GM12878 (cell line): ENCODE measurements at regions not wholly inside any gene's neighbourhood (a gene's known extent, or its start where the extent isn't known, plus 50 kb on each side); places are given as distances from the start of the nearest gene placed in this dataset.

Experiments
- ATAC-seq: fragments of 200-7000 bp; cut with Tn5 transposase; 3 replicates; pipeline ENCODE4 v1.9.1; 2020; ENCODE audit warnings: mild to moderate bottlenecking, moderate library complexity
- BruUV-seq: library from RNA; stranded (reverse); fragments of 400-500 nt; replicated peaks from 2 replicates; lab custom pipeline; 2021; lab: Mats Ljungman, UMichigan
- CTCF ChIA-PET: fragments of 300-600 bp; sonication (Branson Sonifier 250); formaldehyde crosslinking; extraction: SDS; loops from one replicate; lab custom pipeline; 2021; ENCODE audit warnings: inconsistent platforms; lab: Yijun Ruan, JAX
- POLR2A ChIA-PET: fragments of 350-600 bp; formaldehyde crosslinking; extraction: SDS; loops from one replicate; lab custom pipeline; 2021; ENCODE audit warnings: inconsistent platforms; lab: Charles Lee
- RAD21 ChIA-PET: fragments of 300-600 bp; sonication (Branson Sonifier 250); formaldehyde crosslinking; loops from one replicate; lab custom pipeline; 2023; ENCODE audit warnings: antibody characterized with exemption; ENCODE audit not compliant: unreplicated experiment; lab: Charles Lee
- SMC1A ChIA-PET: fragments of 300-600 bp; sonication (Branson Sonifier 250); formaldehyde crosslinking; loops from one replicate; lab custom pipeline; 2023; ENCODE audit not compliant: unreplicated experiment, uncharacterized antibody; lab: Charles Lee
- DNase-seq: peaks from one replicate; pipeline ENCODE4 v3.0.0-alpha.2; 2011; ENCODE audit warnings: low read depth, low spot score
- FAIRE-seq: peaks from 3 replicates; lab custom pipeline; 2011; peaks lifted over from hg19 to GRCh38; lab: Jason Lieb, UNC
- H2AFZ ChIP-seq: 2 replicates; pipeline ENCODE4 v1.6.0; 2011; ENCODE audit warnings: low read depth, low read length, control low read depth; ENCODE audit not compliant: control insufficient read depth
- H3K27ac ChIP-seq: 2 replicates; pipeline ENCODE4 v1.5.1; 2011; ENCODE audit warnings: control low read depth; ENCODE audit not compliant: control insufficient read depth, insufficient read depth
- H3K27me3 ChIP-seq, 2 experiments: replicated peaks in 1 of 2; 2 replicates each; pipeline versions ENCODE4 v1.6.0 to v1.6.1; 2011; ENCODE audit warnings: low read length in 1 of 2; ENCODE audit not compliant: control insufficient read depth in 2 of 2, insufficient read depth in 2 of 2
- H3K36me3 ChIP-seq, 2 experiments: 2 replicates each; pipeline ENCODE4 v1.5.1; 2011; ENCODE audit warnings: low read length in 1 of 2; ENCODE audit not compliant: control insufficient read depth in 2 of 2, insufficient read depth in 2 of 2
- H3K4me1 ChIP-seq: 2 replicates; pipeline ENCODE4 v1.6.1; 2011; ENCODE audit warnings: mild to moderate bottlenecking, low read length, moderate library complexity, mixed read lengths; ENCODE audit not compliant: control insufficient read depth, insufficient read depth
- H3K4me2 ChIP-seq: 2 replicates; pipeline ENCODE4 v1.6.0; 2011; ENCODE audit warnings: control low read depth; ENCODE audit not compliant: control insufficient read depth, insufficient read depth
- H3K4me3 ChIP-seq: fragments of 200-600 bp; sonication (generic); 2 replicates; pipeline ENCODE4 v1.5.1; 2016
- H3K79me2 ChIP-seq: 2 replicates; pipeline ENCODE4 v1.6.0; 2011; ENCODE audit warnings: low read length; ENCODE audit not compliant: control insufficient read depth, insufficient read depth
- H3K9ac ChIP-seq: 2 replicates; pipeline ENCODE4 v1.8.0; 2011; ENCODE audit warnings: low read length, control low read depth, mixed read lengths; ENCODE audit not compliant: control insufficient read depth, insufficient read depth
- H3K9me3 ChIP-seq: replicated peaks from 3 replicates; pipeline ENCODE4 v1.5.1; 2011; ENCODE audit warnings: mild to moderate bottlenecking, low read length; ENCODE audit not compliant: control insufficient read depth, insufficient read depth
- H4K20me1 ChIP-seq: 2 replicates; pipeline ENCODE4 v1.6.0; 2011; ENCODE audit not compliant: control insufficient read depth, insufficient read depth
- JUNB ChIP-seq: IDR thresholded peaks from 2 replicates; pipeline ENCODE4 v1.6.1; 2016; ENCODE audit warnings: antibody characterized with exemption, mild to moderate bottlenecking
- RAD51 ChIP-seq: fragments of 450-650 bp; IDR thresholded peaks from 2 replicates; pipeline ENCODE4 v1.6.1; 2016; ENCODE audit warnings: moderate library complexity, mild to moderate bottlenecking, inconsistent platforms
- SIX5 ChIP-seq: IDR thresholded peaks from 2 replicates; pipeline ENCODE4 v1.6.1; 2011; ENCODE audit warnings: mild to moderate bottlenecking, low read depth, low read length, moderate library complexity; ENCODE audit not compliant: severe bottlenecking
- SPI1 ChIP-seq: IDR thresholded peaks from 2 replicates; pipeline ENCODE4 v1.6.1; 2011; ENCODE audit warnings: low read depth, mild to moderate bottlenecking, low read length, moderate library complexity, borderline replicate concordance; ENCODE audit not compliant: insufficient read depth
- SREBF1 ChIP-seq: IDR thresholded peaks from 2 replicates; pipeline ENCODE4 v1.6.1; 2012; ENCODE audit warnings: mild to moderate bottlenecking, low read length
- ZSCAN29 ChIP-seq: fragments of 450-650 bp; IDR thresholded peaks from 2 replicates; pipeline ENCODE4 v1.6.1; 2017; ENCODE audit warnings: mild to moderate bottlenecking, moderate library complexity
- WGBS: methylation state at CpG from one replicate; pipeline ENCODE4 v1.1.6; 2016; ENCODE audit warnings: low lambda C conversion rate; ENCODE audit not compliant: insufficient replicate concordance, insufficient coverage; ENCODE audit errors: missing lambda C conversion rate; 5-methylcytosine and 5-hydroxymethylcytosine counted together
- in situ Hi-C: fragments of 300-500 bp; cut with MboI; formaldehyde crosslinking; loops from 9 replicates; pipeline ENCODE4 v1.14.3; 2018; ENCODE audit warnings: mixed read lengths
- intact Hi-C: fragments of 100-400 bp; cut with micrococcal nuclease; formaldehyde crosslinking; loops from one replicate; pipeline ENCODE4 v1.14.2; 2022; ENCODE audit not compliant: unreplicated experiment
- TF ChIP-seq, protein P1 (sequence below): fragments of 450-650 bp; formaldehyde crosslinking; IDR thresholded peaks from 2 replicates; pipeline ENCODE4 v1.4.0; 2022; ENCODE audit warnings: mild to moderate bottlenecking, moderate library complexity
- TF ChIP-seq, protein P2 (sequence below): IDR thresholded peaks from 2 replicates; pipeline ENCODE4 v1.6.1; 2012; ENCODE audit warnings: low read depth, low read length, improper control_type of control experiment
- TF ChIP-seq, protein P3 (sequence below): fragments of 450-650 bp; IDR thresholded peaks from 2 replicates; pipeline ENCODE4 v1.6.1; 2017; ENCODE audit warnings: antibody characterized with exemption, mild to moderate bottlenecking, moderate library complexity

DNA sequence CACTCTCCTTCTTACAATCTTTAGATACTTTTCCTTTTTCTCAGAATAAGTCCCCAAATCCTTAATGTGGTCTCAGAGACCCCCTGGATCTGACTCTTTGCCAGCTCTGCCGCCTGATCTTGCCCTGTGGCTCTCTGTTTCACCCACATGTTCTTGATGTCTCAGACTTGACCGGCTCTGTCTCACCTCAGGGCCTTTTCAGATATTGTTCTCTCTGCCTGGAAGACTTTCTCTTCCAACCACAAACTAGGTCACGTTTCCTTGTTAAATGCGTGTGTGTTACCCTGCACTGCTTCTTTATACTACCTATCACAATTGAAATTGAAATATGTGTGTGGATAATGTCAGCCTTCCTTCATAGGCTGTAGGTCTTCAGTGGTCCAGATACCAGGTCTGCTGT lies 265.4 kb upstream of the NUDT12 start (continued):
- TF ChIP-seq, protein P1, sequence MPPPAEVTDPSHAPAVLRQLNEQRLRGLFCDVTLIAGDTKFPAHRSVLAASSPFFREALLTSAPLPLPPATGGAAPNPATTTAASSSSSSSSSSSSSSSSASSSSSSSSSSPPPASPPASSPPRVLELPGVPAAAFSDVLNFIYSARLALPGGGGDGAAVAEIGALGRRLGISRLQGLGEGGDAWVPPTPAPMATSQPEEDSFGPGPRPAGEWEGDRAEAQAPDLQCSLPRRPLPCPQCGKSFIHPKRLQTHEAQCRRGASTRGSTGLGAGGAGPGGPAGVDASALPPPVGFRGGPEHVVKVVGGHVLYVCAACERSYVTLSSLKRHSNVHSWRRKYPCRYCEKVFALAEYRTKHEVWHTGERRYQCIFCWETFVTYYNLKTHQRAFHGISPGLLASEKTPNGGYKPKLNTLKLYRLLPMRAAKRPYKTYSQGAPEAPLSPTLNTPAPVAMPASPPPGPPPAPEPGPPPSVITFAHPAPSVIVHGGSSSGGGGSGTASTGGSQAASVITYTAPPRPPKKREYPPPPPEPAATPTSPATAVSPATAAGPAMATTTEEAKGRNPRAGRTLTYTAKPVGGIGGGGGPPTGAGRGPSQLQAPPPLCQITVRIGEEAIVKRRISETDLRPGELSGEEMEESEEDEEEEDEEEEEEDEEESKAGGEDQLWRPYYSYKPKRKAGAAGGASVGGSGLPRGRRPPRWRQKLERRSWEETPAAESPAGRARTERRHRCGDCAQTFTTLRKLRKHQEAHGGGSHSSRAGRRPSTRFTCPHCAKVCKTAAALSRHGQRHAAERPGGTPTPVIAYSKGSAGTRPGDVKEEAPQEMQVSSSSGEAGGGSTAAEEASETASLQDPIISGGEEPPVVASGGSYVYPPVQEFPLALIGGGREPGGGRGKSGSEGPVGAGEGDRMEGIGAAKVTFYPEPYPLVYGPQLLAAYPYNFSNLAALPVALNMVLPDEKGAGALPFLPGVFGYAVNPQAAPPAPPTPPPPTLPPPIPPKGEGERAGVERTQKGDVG (CRISPR knock-in tag), result no peak
- TF ChIP-seq SREBF1, result no peak
- TF ChIP-seq SIX5, result no peak
- TF ChIP-seq, protein P2, sequence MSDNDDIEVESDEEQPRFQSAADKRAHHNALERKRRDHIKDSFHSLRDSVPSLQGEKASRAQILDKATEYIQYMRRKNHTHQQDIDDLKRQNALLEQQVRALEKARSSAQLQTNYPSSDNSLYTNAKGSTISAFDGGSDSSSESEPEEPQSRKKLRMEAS, result no peak

- intact Hi-C loops (no loop called here), in situ Hi-C loops (no loop called here)
- H3K36me3 ChIP-seq, result no peaks in the 10 kb centered on the region
- H2AFZ ChIP-seq, result no peak overlapping the region
- FAIRE-seq (no peak), ATAC-seq (no peak), DNase-seq (no peak)
- H3K79me2 ChIP-seq, result no peaks in the 10 kb centered on the region
- 43% methylated on average over 5 of the region's 5 CpGs for WGBS
- SMC1A ChIA-PET, result interaction anchor here (0.8 to 1.5 kb wide), 3 partner anchors 8 to 357 kb away, joined by 3 to 5 read pairs (median 5); no protein-coding TSS in a partner anchor
- no peak overlapping the region for H3K9ac ChIP-seq
- no peaks in the 10 kb centered on the region for H3K9me3 ChIP-seq
- no peak overlapping the region for H3K27ac ChIP-seq
- CTCF ChIA-PET, result interaction anchor here (1.9 kb wide), 1 partner anchor 8 kb away, joined by 15 read pairs; no protein-coding TSS in a partner anchor
- TF ChIP-seq ZSCAN29 (no peak), JUNB (no peak), SPI1 (no peak), RAD51 (no peak)
- TF ChIP-seq, protein P3, sequence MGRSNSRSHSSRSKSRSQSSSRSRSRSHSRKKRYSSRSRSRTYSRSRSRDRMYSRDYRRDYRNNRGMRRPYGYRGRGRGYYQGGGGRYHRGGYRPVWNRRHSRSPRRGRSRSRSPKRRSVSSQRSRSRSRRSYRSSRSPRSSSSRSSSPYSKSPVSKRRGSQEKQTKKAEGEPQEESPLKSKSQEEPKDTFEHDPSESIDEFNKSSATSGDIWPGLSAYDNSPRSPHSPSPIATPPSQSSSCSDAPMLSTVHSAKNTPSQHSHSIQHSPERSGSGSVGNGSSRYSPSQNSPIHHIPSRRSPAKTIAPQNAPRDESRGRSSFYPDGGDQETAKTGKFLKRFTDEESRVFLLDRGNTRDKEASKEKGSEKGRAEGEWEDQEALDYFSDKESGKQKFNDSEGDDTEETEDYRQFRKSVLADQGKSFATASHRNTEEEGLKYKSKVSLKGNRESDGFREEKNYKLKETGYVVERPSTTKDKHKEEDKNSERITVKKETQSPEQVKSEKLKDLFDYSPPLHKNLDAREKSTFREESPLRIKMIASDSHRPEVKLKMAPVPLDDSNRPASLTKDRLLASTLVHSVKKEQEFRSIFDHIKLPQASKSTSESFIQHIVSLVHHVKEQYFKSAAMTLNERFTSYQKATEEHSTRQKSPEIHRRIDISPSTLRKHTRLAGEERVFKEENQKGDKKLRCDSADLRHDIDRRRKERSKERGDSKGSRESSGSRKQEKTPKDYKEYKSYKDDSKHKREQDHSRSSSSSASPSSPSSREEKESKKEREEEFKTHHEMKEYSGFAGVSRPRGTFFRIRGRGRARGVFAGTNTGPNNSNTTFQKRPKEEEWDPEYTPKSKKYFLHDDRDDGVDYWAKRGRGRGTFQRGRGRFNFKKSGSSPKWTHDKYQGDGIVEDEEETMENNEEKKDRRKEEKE, result no peak
- TF ChIP-seq, protein P1 (CRISPR knock-in tag), result no peak
- H4K20me1 ChIP-seq, result no peaks in the 10 kb centered on the region
- no peak overlapping the region for H3K4me3 ChIP-seq
- RAD21 ChIA-PET, result no interaction called here
- no peaks in the 10 kb centered on the region for H3K4me1 ChIP-seq
- POLR2A ChIA-PET, result no interaction called here
- no TSS peak for BruUV-seq
- H3K4me2 ChIP-seq, result no peak overlapping the region
- H3K27me3 ChIP-seq, result no peaks in the 10 kb centered on the region
These were observed 258.8 kb upstream of the NUDT12 start for GRCh38 chr5:103821361-103821760.
